ENCODE measurements at regions not wholly inside any gene's neighbourhood (a gene's known extent, or its start where the extent isn't known, plus 50 kb on each side); places are given as distances from the start of the nearest gene placed in this dataset.

DNA sequence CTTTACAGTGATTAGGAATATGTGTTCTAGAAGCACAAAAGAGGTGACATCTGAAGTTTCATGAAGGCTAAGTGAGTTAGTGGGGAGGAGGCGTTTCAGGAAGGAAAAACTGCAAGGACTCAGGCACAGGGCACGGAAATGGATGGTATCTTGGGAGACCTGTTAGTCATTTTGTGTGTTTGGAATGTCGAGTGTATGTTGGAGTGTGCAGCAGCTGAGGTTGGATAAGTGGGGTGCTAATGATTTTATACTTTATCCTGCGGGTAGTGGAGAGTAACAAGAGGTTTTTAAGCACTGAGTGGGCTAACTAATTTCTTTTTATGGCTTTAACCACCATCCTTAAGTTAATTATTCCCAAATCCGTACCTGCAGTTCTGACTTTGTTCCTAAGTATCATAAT is 571.5 kb upstream of the FBXO33 start:
- no peaks in the 10 kb centered on the region for H3K4me1 ChIP-seq (ENCODE audit: control insufficient read depth in 4 of 4, insufficient read depth in 4 of 4, low read length in 3 of 4)
- no peaks in the 10 kb centered on the region for H3K27me3 ChIP-seq (ENCODE audit: control insufficient read depth in 4 of 4, insufficient read depth in 4 of 4, low read length in 3 of 4)
- no peak overlapping the region for H3K27ac ChIP-seq (ENCODE audit: low read depth in 1 of 2, low read length in 2 of 2)
- H3K4me3 ChIP-seq (ENCODE audit: low read depth in 1 of 3, low read length in 3 of 3): no peak overlapping the region
- TF ChIP-seq TAF1 (conservative IDR thresholded peaks at IDR 0.05) (no peak), HNF4A (conservative IDR thresholded peaks at IDR 0.05) (no peak), YY1 (IDR thresholded peaks at IDR 0.05) (no peak)
- WGBS: 68% methylated on average over 5 of the region's 5 CpGs
- no peak for DNase-seq (ENCODE audit: low spot score)
- H3K9ac ChIP-seq (ENCODE audit: low read depth in 1 of 2, low read length in 2 of 2): no peak overlapping the region
- H3K9me3 ChIP-seq (ENCODE audit: control insufficient read depth in 4 of 4, low read length in 3 of 4): no peaks in the 10 kb centered on the region
- no peaks in the 10 kb centered on the region for H3K36me3 ChIP-seq (ENCODE audit: control insufficient read depth in 4 of 4, insufficient read depth in 3 of 4, low read depth in 1 of 4, low read length in 3 of 4)

DNA sequence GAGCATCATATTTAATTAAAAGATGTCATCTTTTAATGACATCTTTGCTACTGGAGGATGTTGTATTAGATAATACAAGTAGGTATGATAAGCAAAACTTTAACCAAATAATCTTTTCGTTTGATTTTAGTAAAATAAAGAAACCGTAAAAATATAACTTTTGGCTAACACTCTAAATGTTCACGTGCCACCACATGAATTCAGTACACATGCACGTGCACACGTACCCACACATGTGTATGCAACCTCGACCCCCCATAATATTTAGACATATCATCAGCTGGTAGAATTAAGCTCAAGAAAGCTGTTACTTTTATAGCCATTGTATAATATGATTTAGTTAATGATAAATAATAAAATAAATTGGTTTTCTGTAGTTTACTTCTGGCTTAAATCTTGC is 566.6 kb upstream of the FBXO33 start:
- Histone ChIP-seq H3K4me3 (ENCODE audit: low read depth in 1 of 3, low read length in 3 of 3) (no peak overlapping the region), H3K27me3 (ENCODE audit: control insufficient read depth in 4 of 4, insufficient read depth in 4 of 4, low read length in 3 of 4) (no peaks in the 10 kb centered on the region), H3K4me1 (ENCODE audit: control insufficient read depth in 4 of 4, insufficient read depth in 4 of 4, low read length in 3 of 4) (no peaks in the 10 kb centered on the region), H3K27ac (ENCODE audit: low read depth in 1 of 2, low read length in 2 of 2) (no peak overlapping the region), H3K9me3 (ENCODE audit: control insufficient read depth in 4 of 4, low read length in 3 of 4) (no peaks in the 10 kb centered on the region), H3K9ac (ENCODE audit: low read depth in 1 of 2, low read length in 2 of 2) (no peak overlapping the region), H3K36me3 (ENCODE audit: control insufficient read depth in 4 of 4, insufficient read depth in 3 of 4, low read depth in 1 of 4, low read length in 3 of 4) (no peaks in the 10 kb centered on the region)
- DNase-seq (ENCODE audit: low spot score): no peak
- WGBS: 83% methylated on average over 6 of the region's 6 CpGs
- TF ChIP-seq RXRA (IDR thresholded peaks at IDR 0.05) (no peak), HNF4A (conservative IDR thresholded peaks at IDR 0.05) (no peak), FOXA1 (IDR thresholded peaks at IDR 0.05) (no peak), SP1 (IDR thresholded peaks at IDR 0.05) (no peak), FOXA2 (IDR thresholded peaks at IDR 0.05) (no peak), RAD21 (IDR thresholded peaks at IDR 0.05) (no peak), YY1 (IDR thresholded peaks at IDR 0.05) (no peak)
- TF ChIP-seq, protein P1, sequence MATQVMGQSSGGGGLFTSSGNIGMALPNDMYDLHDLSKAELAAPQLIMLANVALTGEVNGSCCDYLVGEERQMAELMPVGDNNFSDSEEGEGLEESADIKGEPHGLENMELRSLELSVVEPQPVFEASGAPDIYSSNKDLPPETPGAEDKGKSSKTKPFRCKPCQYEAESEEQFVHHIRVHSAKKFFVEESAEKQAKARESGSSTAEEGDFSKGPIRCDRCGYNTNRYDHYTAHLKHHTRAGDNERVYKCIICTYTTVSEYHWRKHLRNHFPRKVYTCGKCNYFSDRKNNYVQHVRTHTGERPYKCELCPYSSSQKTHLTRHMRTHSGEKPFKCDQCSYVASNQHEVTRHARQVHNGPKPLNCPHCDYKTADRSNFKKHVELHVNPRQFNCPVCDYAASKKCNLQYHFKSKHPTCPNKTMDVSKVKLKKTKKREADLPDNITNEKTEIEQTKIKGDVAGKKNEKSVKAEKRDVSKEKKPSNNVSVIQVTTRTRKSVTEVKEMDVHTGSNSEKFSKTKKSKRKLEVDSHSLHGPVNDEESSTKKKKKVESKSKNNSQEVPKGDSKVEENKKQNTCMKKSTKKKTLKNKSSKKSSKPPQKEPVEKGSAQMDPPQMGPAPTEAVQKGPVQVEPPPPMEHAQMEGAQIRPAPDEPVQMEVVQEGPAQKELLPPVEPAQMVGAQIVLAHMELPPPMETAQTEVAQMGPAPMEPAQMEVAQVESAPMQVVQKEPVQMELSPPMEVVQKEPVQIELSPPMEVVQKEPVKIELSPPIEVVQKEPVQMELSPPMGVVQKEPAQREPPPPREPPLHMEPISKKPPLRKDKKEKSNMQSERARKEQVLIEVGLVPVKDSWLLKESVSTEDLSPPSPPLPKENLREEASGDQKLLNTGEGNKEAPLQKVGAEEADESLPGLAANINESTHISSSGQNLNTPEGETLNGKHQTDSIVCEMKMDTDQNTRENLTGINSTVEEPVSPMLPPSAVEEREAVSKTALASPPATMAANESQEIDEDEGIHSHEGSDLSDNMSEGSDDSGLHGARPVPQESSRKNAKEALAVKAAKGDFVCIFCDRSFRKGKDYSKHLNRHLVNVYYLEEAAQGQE (IDR thresholded peaks at IDR 0.05): no peak
- TF ChIP-seq, protein P2, sequence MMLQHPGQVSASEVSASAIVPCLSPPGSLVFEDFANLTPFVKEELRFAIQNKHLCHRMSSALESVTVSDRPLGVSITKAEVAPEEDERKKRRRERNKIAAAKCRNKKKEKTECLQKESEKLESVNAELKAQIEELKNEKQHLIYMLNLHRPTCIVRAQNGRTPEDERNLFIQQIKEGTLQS (IDR thresholded peaks at IDR 0.05): no peak
- TF ChIP-seq, protein P3, sequence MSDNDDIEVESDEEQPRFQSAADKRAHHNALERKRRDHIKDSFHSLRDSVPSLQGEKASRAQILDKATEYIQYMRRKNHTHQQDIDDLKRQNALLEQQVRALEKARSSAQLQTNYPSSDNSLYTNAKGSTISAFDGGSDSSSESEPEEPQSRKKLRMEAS (IDR thresholded peaks at IDR 0.05): no peak

DNA sequence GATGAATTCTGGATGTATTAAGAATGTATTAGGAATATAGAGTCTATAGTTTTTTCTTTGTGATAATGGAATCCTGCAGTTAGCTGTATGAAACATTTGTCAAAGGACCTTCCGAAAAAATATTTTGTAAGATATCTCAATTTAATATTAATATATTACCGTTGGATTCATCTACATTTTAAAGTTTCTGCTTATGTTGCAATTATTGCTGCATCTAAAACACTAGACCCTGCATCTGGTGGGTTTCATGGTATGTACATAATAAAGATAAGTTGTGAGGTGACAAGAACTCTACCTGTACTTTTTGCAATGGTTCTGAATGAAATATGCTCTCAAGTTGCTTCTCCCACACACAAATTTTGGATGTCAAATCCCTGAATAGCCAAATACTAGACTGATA is 565.9 kb upstream of the FBXO33 start:
- Histone ChIP-seq H3K4me1 (ENCODE audit: control insufficient read depth in 4 of 4, insufficient read depth in 4 of 4, low read length in 3 of 4) (no peaks in the 10 kb centered on the region), H3K9ac (ENCODE audit: low read depth in 1 of 2, low read length in 2 of 2) (no peak overlapping the region), H3K36me3 (ENCODE audit: control insufficient read depth in 4 of 4, insufficient read depth in 3 of 4, low read depth in 1 of 4, low read length in 3 of 4) (no peaks in the 10 kb centered on the region), H3K27me3 (ENCODE audit: control insufficient read depth in 4 of 4, insufficient read depth in 4 of 4, low read length in 3 of 4) (no peaks in the 10 kb centered on the region), H3K27ac (ENCODE audit: low read depth in 1 of 2, low read length in 2 of 2) (no peak overlapping the region), H3K4me3 (ENCODE audit: low read depth in 1 of 3, low read length in 3 of 3) (no peak overlapping the region), H3K9me3 (ENCODE audit: control insufficient read depth in 4 of 4, low read length in 3 of 4) (no peaks in the 10 kb centered on the region)
- TF ChIP-seq, protein P2 (IDR thresholded peaks at IDR 0.05): no peak
- TF ChIP-seq RAD21 (IDR thresholded peaks at IDR 0.05): no peak
- no peak for TF ChIP-seq SP1 (IDR thresholded peaks at IDR 0.05)
- 87% methylated on average over 2 of the region's 2 CpGs for WGBS
- DNase-seq (ENCODE audit: low spot score): no peak
